Endothelial cell (in vitro differentiated cells): ENCODE measurements at regions not wholly inside any gene's neighbourhood (a gene's known extent, or its start where the extent isn't known, plus 50 kb on each side); places are given as distances from the start of the nearest gene placed in this dataset.

Experiments
- DNase-seq: peaks from one replicate; pipeline ENCODE4 v3.0.0; 2021; ENCODE audit warnings: low spot score
- H3K27ac Mint-ChIP-seq: one replicate; pipeline ENCODE4 v1.8.0; 2021; ENCODE audit warnings: mixed read lengths, inconsistent platforms; ENCODE audit not compliant: unreplicated experiment
- H3K27me3 Mint-ChIP-seq: one replicate; pipeline ENCODE4 v1.8.0; 2021; ENCODE audit warnings: mild to moderate bottlenecking, moderate library complexity, mixed read lengths, inconsistent platforms; ENCODE audit not compliant: unreplicated experiment
- H3K36me3 Mint-ChIP-seq: one replicate; pipeline ENCODE4 v1.8.0; 2021; ENCODE audit warnings: mild to moderate bottlenecking, low read depth, mixed read lengths, inconsistent platforms; ENCODE audit not compliant: unreplicated experiment
- H3K4me1 Mint-ChIP-seq: one replicate; pipeline ENCODE4 v1.8.0; 2021; ENCODE audit warnings: mild to moderate bottlenecking, mixed read lengths, inconsistent platforms; ENCODE audit not compliant: unreplicated experiment
- H3K4me3 Mint-ChIP-seq: one replicate; pipeline ENCODE4 v1.8.0; 2021; ENCODE audit warnings: mild to moderate bottlenecking, mixed read lengths, inconsistent platforms; ENCODE audit not compliant: unreplicated experiment
- H3K9me3 Mint-ChIP-seq: one replicate; pipeline ENCODE4 v1.8.0; 2021; ENCODE audit warnings: mixed read lengths, inconsistent platforms; ENCODE audit not compliant: unreplicated experiment
- TF ChIP-seq, protein P1 (sequence below): fragments of 200-600 bp; sonication (generic); IDR thresholded peaks from one replicate; pipeline ENCODE4 v1.5.0; 2021; ENCODE audit warnings: antibody characterized with exemption; ENCODE audit not compliant: unreplicated experiment

DNA sequence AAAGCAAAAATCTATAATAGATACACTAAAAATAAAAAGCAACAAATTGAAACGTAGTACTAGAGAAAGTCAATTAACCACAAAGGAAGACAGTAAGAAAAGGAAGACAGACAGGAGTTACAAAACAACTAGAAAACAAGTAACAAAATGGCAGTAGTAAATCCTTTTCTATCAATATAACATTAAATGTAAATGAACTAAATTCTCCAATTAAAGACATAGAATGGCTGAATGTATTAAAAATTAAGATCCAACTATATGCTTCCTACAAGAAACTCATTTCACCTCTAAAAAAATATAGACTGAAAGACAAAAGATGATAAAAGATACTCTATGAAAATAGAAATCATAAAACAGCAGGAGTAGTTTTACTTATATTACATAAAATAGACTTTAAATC lies 79.1 kb downstream of the CTH start:
- H3K36me3 Mint-ChIP-seq: no peaks in the 10 kb centered on the region
- no peak for DNase-seq
- peaks cover 6% of the 10 kb centered on the region for H3K27me3 Mint-ChIP-seq
- no peaks in the 10 kb centered on the region for H3K9me3 Mint-ChIP-seq
- H3K4me3 Mint-ChIP-seq: no peak overlapping the region
- peaks cover 18% of the 10 kb centered on the region for H3K4me1 Mint-ChIP-seq
- H3K27ac Mint-ChIP-seq: no peak overlapping the region
- TF ChIP-seq, protein P1, sequence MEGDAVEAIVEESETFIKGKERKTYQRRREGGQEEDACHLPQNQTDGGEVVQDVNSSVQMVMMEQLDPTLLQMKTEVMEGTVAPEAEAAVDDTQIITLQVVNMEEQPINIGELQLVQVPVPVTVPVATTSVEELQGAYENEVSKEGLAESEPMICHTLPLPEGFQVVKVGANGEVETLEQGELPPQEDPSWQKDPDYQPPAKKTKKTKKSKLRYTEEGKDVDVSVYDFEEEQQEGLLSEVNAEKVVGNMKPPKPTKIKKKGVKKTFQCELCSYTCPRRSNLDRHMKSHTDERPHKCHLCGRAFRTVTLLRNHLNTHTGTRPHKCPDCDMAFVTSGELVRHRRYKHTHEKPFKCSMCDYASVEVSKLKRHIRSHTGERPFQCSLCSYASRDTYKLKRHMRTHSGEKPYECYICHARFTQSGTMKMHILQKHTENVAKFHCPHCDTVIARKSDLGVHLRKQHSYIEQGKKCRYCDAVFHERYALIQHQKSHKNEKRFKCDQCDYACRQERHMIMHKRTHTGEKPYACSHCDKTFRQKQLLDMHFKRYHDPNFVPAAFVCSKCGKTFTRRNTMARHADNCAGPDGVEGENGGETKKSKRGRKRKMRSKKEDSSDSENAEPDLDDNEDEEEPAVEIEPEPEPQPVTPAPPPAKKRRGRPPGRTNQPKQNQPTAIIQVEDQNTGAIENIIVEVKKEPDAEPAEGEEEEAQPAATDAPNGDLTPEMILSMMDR: no peak

DNA sequence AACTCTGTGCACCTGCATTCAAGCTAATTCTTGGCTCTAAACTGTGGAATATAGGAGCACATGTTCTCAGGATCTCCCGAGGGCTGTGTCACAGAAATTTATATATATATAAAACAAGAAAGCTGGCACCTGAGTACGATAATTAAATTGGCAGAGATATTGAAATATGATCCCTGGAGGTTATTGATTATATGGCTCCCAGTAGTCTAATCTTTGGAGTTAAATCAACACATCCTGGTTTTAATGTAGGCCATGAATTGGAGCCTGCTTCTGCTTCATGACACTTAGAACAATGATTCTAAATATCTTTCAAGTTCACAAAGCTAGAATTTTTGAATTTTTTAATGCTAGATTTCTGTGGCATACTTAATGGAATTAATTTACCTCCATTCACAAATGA lies 84.3 kb downstream of the CTH start:
- Mint-ChIP-seq H3K27ac (no peak overlapping the region), H3K9me3 (no peaks in the 10 kb centered on the region), H3K4me1 (no peaks in the 10 kb centered on the region), H3K36me3 (no peaks in the 10 kb centered on the region), H3K4me3 (no peak overlapping the region), H3K27me3 (no peaks in the 10 kb centered on the region)
- TF ChIP-seq, protein P1: no peak
- DNase-seq: no peak

DNA sequence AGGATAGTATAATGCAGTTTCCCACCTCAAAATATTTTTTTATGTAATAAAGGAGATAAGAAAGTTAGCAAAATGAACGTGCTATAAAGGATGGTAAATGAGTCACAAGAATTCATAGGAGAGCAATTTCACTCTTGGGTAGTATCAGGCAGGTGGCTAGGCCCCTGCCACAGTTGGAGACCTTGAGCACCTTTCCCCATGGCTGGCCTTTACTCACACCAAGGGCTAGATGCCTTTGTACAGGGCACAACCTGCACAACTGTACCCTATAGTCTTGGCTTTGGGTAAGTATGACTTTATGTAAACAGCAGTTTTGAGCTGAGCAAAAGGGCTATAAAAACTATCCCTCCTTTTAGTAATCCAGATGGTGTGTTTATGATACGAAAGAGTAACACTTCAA lies 85.1 kb downstream of the CTH start:
- Mint-ChIP-seq H3K27me3 (no peaks in the 10 kb centered on the region), H3K4me1 (no peaks in the 10 kb centered on the region), H3K36me3 (no peaks in the 10 kb centered on the region), H3K27ac (no peak overlapping the region), H3K9me3 (no peaks in the 10 kb centered on the region), H3K4me3 (no peak overlapping the region)
- TF ChIP-seq, protein P1: no peak
- no peak for DNase-seq

DNA sequence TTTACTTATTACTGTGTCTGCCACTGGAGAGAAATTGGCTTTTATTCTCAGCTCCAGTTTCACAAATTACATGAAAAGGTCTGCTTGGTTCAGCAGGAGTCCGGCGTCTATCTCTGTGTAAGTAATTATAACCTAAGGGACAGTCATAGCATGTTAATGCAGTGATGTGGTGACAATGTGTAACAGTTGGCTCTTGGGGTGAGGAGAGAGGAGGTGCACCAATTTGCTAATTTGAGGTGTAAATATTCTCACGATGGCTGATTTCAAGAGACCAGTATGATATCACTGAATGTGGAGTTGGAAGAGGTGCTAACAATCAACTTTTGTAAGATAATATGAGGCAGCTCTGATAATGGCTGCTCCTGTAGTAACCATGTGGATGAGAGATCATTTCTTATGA lies 86.1 kb downstream of the CTH start:
- no peak for DNase-seq
- no peak overlapping the region for H3K4me3 Mint-ChIP-seq
- H3K36me3 Mint-ChIP-seq: no peaks in the 10 kb centered on the region
- H3K27me3 Mint-ChIP-seq: no peaks in the 10 kb centered on the region
- no peak overlapping the region for H3K27ac Mint-ChIP-seq
- TF ChIP-seq, protein P1: no peak
- H3K9me3 Mint-ChIP-seq: no peaks in the 10 kb centered on the region
- H3K4me1 Mint-ChIP-seq: no peaks in the 10 kb centered on the region

DNA sequence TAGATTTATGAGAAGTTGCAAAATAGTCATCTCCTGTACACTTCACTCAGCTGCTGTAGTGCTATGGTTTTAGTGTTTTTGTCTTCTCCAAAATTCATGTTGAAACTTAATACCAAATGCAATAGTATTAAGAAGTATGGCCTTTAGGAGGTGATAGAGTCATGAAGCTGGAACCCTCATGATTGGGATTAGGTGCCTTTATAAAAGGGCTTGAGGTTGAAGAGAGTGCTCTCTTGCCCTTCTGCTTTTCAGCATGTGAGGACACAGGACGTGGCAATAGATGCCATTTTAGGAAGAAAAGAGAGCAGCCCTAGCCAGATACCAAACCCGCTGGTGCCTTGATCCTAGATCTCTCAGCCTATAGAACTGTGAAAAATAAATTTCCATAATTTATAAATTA lies 87.6 kb downstream of the CTH start:
- no peaks in the 10 kb centered on the region for H3K27me3 Mint-ChIP-seq
- H3K4me3 Mint-ChIP-seq: no peak overlapping the region
- no peaks in the 10 kb centered on the region for H3K36me3 Mint-ChIP-seq
- H3K27ac Mint-ChIP-seq: no peak overlapping the region
- H3K9me3 Mint-ChIP-seq: no peaks in the 10 kb centered on the region
- TF ChIP-seq, protein P1: no peak
- DNase-seq: no peak
- no peaks in the 10 kb centered on the region for H3K4me1 Mint-ChIP-seq
